Activated B cell treated with CpG ODN at 0.5 μM for 24 hours (primary cell): ENCODE measurements at regions not wholly inside any gene's neighbourhood (a gene's known extent, or its start where the extent isn't known, plus 50 kb on each side); places are given as distances from the start of the nearest gene placed in this dataset.

Source experiments
- ATAC-seq: fragments of 200-7000 bp; cut with Tn5 transposase; one replicate; pipeline ENCODE4 v1.10.0; 2021; ENCODE audit warnings: low read depth, mild to moderate bottlenecking, moderate library complexity
- CTCF ChIA-PET: fragments of 350-600 bp; sonication (Branson Sonifier 250); formaldehyde crosslinking; loops from one replicate; lab custom pipeline; 2021; ENCODE audit warnings: antibody characterized with exemption; lab: Charles Lee
- POLR2A ChIA-PET: fragments of 350-600 bp; sonication (Branson Sonifier 250); formaldehyde crosslinking; loops from one replicate; lab custom pipeline; 2021; ENCODE audit warnings: antibody characterized with exemption; lab: Charles Lee
- DNase-seq: peaks from one replicate; pipeline ENCODE4 v3.0.0; 2022
- H3K27ac Mint-ChIP-seq: one replicate; pipeline ENCODE4 v1.8.0; 2020; ENCODE audit warnings: mixed read lengths
- H3K27me3 Mint-ChIP-seq: one replicate; pipeline ENCODE4 v1.8.0; 2021; ENCODE audit warnings: mixed read lengths
- H3K36me3 Mint-ChIP-seq: one replicate; pipeline ENCODE4 v1.8.0; 2021; ENCODE audit warnings: low read depth, mixed read lengths
- H3K4me1 Mint-ChIP-seq: one replicate; pipeline ENCODE4 v1.8.0; 2021; ENCODE audit warnings: mixed read lengths
- H3K4me3 Mint-ChIP-seq: one replicate; pipeline ENCODE4 v1.8.0; 2020; ENCODE audit warnings: mild to moderate bottlenecking, mixed read lengths
- H3K9me3 Mint-ChIP-seq: one replicate; pipeline ENCODE4 v1.8.0; 2020; ENCODE audit warnings: mixed read lengths
- intact Hi-C: fragments of 100-400 bp; cut with micrococcal nuclease; formaldehyde crosslinking; loops from one replicate; pipeline ENCODE4 v1.15.1; 2024
- TF ChIP-seq, protein P1 (sequence below): fragments of 200-600 bp; IDR thresholded peaks from one replicate; pipeline ENCODE4 v1.8.0; 2022; ENCODE audit warnings: antibody characterized with exemption, mild to moderate bottlenecking

DNA sequence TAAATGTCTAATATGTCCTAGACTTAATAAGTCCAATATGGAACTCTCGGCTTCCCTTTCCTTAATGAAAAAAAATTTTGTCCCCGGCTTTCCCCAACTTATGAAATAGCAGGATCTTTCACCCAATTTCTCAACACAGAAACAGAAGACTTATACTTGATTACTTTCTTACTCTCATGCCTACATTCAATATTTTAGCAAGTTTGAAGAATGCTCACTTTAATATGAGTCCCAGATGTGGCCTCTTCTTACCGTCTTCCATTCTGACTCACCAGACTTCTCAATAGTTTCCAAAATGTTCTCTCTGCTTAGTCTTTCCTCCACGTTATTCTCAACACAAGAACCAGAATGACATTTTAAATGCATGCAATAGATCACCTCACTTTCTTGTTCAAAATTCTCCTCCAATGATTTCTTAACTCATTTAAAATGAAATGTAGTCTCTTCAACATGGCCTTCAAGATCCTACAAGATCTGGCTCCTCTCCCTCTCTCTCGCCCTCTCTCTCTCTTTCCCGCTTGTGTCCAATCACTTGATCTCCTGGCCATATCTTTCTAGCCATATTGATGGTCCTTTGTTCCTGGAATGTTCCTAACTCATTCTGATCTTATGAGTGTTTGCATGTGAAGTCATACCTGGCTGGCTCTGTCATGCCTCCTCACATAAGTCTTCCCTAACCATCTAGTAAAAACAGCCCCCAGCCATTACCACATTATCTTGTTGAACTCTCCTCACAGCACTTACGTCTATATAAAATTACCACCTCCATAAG is 119.7 kb upstream of the FAM3C start:
- intact Hi-C loops, result no loop called here
- H3K27ac Mint-ChIP-seq, result no peak overlapping the region
- H3K27me3 Mint-ChIP-seq, result no peaks in the 10 kb centered on the region
- H3K4me1 Mint-ChIP-seq, result peaks cover 9% of the 10 kb centered on the region
- ChIA-PET POLR2A (no interaction called here), CTCF (no interaction called here)
- ATAC-seq (no peak), DNase-seq (no peak)
- H3K9me3 Mint-ChIP-seq, result peaks cover 5% of the 10 kb centered on the region
- H3K4me3 Mint-ChIP-seq, result no peak overlapping the region
- TF ChIP-seq, protein P1, sequence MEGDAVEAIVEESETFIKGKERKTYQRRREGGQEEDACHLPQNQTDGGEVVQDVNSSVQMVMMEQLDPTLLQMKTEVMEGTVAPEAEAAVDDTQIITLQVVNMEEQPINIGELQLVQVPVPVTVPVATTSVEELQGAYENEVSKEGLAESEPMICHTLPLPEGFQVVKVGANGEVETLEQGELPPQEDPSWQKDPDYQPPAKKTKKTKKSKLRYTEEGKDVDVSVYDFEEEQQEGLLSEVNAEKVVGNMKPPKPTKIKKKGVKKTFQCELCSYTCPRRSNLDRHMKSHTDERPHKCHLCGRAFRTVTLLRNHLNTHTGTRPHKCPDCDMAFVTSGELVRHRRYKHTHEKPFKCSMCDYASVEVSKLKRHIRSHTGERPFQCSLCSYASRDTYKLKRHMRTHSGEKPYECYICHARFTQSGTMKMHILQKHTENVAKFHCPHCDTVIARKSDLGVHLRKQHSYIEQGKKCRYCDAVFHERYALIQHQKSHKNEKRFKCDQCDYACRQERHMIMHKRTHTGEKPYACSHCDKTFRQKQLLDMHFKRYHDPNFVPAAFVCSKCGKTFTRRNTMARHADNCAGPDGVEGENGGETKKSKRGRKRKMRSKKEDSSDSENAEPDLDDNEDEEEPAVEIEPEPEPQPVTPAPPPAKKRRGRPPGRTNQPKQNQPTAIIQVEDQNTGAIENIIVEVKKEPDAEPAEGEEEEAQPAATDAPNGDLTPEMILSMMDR, result no peak
- H3K36me3 Mint-ChIP-seq, result no peaks in the 10 kb centered on the region

DNA sequence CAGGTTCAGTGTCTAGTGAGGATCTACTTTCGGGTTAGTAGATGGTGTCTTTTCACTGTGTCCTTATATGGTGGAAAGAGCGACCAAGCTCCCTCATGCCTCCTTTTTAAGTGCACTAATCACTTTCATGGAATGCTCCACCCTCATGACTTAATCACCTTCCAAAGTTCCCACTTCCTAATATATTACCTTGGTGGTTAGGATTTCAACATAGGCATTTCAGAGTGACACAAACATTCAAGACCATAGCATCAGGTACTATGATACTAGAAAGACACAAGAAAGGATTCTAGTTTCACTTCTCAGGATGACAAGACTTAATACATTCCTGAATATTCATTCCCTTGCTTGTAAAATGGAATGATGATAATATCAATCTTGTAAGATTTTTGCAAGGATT is 119.1 kb upstream of the FAM3C start:
- ChIA-PET CTCF (no interaction called here), POLR2A (no interaction called here)
- DNase-seq (no peak), ATAC-seq (no peak)
- no peaks in the 10 kb centered on the region for H3K36me3 Mint-ChIP-seq
- H3K9me3 Mint-ChIP-seq, result peaks cover 9% of the 10 kb centered on the region
- intact Hi-C loops, result no loop called here
- TF ChIP-seq, protein P1, result no peak
- H3K27ac Mint-ChIP-seq, result no peak overlapping the region
- no peak overlapping the region for H3K4me3 Mint-ChIP-seq
- no peaks in the 10 kb centered on the region for H3K27me3 Mint-ChIP-seq
- peaks cover 5% of the 10 kb centered on the region for H3K4me1 Mint-ChIP-seq

DNA sequence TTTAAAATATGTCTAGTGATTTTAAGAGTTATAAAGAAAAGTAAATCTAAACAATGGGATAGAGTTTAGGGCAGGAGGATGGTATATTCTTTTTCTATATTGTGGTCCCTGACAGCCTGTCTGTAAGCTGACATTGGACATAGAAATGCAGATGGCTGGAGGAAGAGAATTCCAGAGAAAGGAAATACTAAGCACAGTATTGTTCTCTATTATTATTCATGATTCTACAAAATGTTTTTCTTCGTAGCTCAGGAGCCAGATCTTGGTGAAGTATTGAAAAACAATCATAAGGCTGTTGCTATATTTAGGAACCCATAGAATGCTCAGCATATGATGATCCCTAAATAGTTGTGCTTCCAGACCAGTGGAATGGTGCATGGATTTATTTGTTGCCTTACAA is 117.0 kb upstream of the FAM3C start:
- intact Hi-C loops, result no loop called here
- Mint-ChIP-seq H3K4me3 (no peak overlapping the region), H3K9me3 (peaks cover 15% of the 10 kb centered on the region), H3K27ac (no peak overlapping the region), H3K36me3 (no peaks in the 10 kb centered on the region), H3K4me1 (no peaks in the 10 kb centered on the region), H3K27me3 (no peaks in the 10 kb centered on the region)
- ChIA-PET POLR2A (no interaction called here), CTCF (no interaction called here)
- TF ChIP-seq, protein P1, result no peak
- DNase-seq (no peak), ATAC-seq (no peak)

DNA sequence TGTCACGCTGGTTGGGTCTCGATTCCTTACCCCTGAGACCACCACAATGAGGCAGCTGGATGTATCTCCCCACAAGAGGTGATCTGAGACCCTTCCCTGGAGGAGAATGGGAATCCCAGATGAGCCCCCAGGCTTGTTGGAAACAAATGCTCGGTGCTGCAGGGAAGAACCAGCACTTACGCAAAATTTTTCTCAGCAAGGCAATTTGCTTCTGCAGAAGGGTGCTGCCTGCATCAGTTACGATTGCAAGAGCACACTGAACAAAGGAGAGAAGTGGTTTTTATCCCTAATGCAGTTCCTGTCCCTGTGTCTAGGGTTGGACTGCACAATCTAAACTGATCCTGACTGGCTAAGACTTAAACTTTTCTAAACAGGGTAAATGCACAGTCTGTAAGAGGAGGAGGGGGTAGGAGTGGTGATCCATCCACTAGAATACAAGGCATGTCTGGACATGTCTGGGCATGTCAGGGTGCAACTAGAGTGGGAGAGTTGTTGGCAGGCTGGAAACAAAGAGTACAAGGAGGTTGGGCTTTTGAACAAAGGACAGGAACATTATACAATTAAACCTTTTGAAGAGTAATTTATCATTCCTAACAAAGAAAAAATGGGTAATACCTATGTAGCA is 114.9 kb upstream of the FAM3C start:
- TF ChIP-seq, protein P1, result no peak
- Mint-ChIP-seq H3K4me1 (no peaks in the 10 kb centered on the region), H3K36me3 (no peaks in the 10 kb centered on the region), H3K27ac (no peak overlapping the region), H3K27me3 (no peaks in the 10 kb centered on the region), H3K9me3 (peaks cover 24% of the 10 kb centered on the region), H3K4me3 (no peak overlapping the region)
- DNase-seq (no peak), ATAC-seq (no peak)
- intact Hi-C loops, result loop anchor here (1.0 kb wide), 1 partner anchor 36 kb away; no protein-coding TSS in a partner anchor
- CTCF ChIA-PET, result no interaction called here
- POLR2A ChIA-PET, result no interaction called here

DNA sequence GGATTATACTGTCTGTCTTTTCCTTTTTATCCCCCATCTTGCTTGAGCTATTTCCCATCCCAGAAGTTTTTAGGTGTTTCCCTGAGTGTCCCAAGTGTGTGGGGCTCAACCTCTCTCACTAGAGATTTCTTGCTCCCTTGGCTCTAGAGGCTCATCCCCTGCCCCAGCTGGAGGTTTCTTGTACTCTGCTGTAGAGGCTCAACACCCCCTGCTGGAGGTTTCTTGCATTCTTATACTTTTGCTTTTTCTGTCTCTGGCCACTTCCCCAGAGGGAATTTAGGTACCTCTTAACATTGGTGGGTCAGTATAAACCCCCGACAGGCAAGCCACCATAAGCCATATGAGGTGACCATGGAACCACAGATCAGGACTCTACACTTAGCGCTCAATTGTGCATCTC is 114.2 kb upstream of the FAM3C start:
- H3K4me3 Mint-ChIP-seq, result no peak overlapping the region
- ATAC-seq (no peak), DNase-seq (no peak)
- POLR2A ChIA-PET, result no interaction called here
- H3K27ac Mint-ChIP-seq, result no peak overlapping the region
- intact Hi-C loops, result loop anchor here (1.0 kb wide), 1 partner anchor 37 kb away; no protein-coding TSS in a partner anchor
- no peaks in the 10 kb centered on the region for H3K27me3 Mint-ChIP-seq
- H3K36me3 Mint-ChIP-seq, result peaks cover 1% of the 10 kb centered on the region
- H3K9me3 Mint-ChIP-seq, result peaks cover 26% of the 10 kb centered on the region
- CTCF ChIA-PET, result interaction anchor here (1.0 kb wide), 1 partner anchor 143 kb away, joined by 6 read pairs; no protein-coding TSS in a partner anchor
- TF ChIP-seq, protein P1, result no peak
- no peaks in the 10 kb centered on the region for H3K4me1 Mint-ChIP-seq
